HT1080 (cell line): ENCODE measurements at regions not wholly inside any gene's neighbourhood (a gene's known extent, or its start where the extent isn't known, plus 50 kb on each side); places are given as distances from the start of the nearest gene placed in this dataset.

Source experiments
- DNase-seq: peaks from one replicate; pipeline ENCODE4 v3.0.0-alpha.2; 2015; ENCODE audit warnings: low read depth

DNA sequence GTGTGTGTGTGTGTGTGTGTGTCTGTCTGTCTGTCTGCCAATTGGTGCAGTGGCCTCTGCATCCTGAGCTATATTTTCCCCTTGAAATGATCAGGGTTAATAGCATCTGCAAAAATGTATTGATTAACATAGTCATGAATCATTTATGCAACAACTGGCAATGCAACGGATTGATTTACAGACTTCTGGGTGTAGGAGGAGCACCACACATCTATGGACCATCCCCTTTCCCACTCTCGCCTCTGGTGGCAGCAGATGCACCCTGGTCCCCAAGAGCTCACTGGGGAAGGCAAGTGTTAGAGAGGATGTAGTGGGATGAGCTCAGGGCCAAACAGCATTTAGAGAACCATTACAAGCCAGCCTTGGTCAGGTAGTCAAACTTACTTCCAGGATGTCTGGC is 272.7 kb upstream of the C2CD4B start:
- no peak for DNase-seq

DNA sequence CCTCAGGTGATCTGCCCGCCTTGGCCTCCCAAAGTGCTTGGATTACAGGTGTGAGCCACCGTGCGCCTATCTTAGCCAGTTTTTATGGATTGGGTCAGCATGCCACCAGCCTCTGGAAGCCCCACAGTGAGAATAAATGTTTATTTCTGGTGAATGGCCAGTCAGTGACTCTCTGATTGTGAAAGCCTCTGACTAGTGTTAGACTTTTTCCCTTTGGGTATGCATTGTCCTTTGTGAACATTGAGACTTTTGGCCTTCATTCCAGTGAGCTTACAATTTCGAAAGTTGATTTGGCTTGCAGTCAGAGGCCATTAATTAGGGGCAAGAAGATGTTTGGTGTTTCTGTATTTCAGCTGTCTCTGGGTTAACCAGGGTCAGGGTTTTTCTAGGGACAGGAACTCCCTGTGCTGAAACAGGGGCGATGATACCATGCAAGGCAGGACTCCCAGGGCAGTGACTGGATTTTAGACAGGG is 274.5 kb upstream of the C2CD4B start:
- DNase-seq: no peak

- no peak for DNase-seq
Measured at GRCh38 chr15:62440362-62441105, 275.4 kb upstream of the C2CD4B start.

DNA sequence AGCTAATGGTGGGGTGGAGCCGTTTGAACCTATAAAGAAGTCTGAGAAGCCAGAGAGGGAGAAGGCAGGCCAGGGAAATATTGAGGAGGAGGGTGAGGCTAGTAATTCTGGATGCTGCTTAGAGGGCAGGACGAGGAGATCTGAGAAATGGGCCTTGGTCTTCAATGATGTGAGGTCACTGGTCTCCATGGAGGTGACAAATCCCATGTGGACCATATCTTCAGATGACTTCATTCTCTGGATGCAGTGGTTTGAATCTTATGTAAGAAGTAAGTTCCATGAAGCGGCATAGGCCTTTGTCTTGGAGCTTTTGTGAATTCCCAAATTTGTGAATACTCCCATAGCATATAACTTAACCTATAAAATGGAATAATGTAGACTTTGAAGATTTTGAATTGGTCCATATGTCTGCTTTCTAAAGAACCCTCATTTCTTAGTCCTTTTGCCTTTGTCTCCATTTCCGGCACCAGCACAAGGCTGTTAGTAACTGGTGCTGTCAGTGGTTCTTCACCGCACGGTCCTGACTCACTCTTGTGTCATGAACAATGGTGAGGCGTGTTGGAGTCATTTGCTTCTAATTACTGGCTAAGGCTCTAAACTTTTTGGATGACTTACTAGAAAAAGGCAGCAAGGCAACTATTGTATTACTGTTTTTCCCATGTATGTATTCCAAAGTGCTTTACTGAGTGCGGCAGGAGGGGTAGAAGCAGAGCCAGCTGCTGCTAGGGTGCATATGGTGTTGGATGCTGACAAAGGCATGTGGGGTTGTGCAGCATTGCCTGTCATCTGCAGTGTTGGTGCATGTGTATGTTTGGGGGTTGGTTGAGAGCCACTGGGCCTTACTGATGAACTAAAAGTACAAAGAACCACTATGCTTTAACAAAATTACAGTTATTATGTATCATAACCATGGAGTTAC is 279.3 kb upstream of the C2CD4B start:
- DNase-seq: peak; percentile 97

DNA sequence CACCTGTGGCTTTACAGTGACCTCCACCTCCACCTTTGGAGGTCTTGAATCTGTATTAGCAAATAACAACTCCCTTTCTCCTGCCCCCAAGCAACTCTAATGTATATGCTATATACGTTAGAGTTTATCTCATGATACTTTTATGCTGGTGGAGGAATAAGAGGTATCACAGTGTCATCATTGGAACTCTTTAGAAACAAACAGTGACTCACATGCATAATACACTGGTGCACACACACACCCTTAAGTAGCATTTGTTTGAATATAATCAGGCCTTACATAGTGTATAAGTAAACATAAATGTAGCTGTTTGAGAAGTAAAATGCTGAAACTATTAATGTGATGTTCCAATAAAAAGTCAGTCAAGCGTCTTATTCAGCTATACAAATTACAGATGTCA is 280.2 kb upstream of the C2CD4B start:
- peak; percentile 47 for DNase-seq

DNA sequence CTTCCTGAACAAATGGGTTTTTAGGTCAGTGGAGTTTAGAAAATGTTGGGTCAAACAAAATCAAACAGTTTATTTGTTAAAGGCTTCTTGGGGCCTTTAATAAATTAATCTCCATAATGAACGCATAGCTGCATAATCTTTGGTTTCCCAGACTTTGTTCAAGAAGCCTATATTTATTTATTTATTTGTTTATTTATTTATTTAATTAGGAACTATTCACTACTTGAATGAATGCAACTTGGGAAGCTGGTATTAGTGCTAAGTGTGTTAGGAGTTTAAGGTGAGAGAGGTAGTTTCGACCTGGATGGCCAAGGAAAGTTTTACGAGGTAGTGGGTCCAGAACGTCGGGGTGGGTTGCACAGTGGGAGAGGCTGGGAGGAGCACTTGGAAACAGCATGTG is 281.9 kb upstream of the C2CD4B start:
- DNase-seq: no peak

DNA sequence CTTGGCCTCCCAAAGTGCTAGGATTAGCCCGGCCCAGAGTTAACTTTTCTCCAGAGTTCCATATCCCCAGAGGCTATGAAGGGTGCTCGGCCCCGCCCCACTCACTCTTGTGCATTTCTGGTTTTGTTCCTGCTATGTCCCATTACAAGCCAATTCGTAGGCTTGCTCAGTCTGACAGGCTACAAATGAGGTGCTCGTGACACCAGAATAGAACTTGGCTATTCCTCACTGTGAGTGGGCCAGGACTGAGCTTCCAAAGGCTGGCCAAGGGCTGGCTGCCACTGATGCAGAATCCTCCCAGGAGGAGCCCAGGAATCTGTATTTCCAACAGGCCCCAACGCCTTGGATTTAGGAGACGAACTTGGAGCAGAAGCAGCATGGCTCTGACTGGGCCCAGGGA is 282.7 kb upstream of the C2CD4B start:
- no peak for DNase-seq

DNA sequence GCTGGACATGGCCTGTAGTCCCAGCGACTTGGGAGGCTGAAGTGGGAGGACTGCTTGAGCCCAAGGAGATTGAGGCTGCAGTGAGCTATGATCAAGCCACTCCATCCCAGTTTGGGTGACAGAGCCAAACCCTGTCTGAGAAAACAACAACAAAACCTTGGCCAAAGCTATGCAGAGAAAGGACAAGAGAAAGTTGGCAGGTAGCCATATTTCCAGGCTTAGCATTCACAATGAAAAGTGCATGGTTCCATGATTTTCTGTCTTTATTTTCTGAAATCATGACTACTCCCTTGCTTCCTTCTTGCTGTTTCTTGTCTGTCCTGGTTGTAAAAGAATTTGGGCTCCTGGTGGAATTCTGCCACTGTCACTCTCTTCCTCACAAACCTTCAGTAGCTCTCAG is 284.6 kb upstream of the C2CD4B start:
- no peak for DNase-seq

DNA sequence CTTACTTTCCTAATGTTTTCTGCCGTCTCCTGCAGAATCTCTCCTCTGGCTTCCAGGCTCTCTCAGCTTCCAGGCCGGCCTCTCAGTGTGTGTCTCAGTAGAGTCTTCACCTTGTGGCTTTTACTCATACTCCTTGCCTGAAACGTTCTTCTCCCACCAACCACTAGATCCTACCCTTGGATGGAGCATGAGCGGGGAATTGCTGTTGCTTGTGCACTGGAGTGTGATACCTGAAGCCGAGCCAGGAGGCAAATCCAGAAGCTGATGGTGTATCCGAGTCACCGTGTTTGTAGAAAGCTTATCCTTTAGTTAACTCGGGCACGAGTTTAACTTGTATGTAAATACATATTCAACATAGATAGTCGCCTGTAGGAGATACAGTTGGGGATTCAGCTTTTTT is 285.0 kb upstream of the C2CD4B start:
- DNase-seq: no peak

DNA sequence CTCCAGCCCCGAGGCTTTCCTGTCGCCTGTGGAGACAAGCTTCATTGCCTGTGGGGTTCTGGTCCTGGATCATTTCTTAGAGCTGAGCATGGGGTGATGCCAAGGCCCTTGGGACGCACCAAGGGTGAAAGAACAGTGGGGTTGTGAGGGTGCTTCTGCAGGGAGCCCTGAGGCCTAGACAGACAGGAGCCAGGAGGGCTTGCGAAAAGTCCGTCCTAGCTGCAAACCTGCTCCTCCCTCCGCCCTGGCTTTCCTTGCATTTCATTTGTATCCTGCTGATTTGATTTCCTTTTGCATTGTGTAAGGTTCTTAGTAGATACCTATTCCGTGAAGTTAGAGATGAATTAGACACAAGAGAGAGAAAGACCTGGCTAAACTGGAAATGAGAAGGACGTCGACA is 286.9 kb upstream of the C2CD4B start:
- no peak for DNase-seq

DNA sequence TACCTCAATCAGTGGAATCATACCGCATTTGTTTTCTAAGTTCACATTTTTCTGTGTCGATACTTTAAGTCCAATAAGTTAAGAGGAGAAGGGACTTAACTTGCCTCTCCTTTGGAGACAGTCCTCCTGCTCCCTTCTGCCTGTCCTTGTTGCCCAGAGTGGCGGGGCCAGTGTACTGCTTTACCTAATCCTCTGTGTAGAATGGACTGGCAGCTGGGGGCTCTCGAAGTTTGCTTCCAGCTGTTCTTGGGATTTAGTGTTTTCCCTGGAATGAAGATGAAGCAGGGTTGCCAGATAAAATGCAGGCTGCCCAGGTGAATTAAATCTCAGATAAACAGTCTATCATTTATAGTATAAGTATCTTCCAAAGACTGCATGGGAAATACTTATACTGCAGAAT is 287.6 kb upstream of the C2CD4B start:
- DNase-seq: no peak

GRCh38 chr15:62453375-62453774 is 288.3 kb upstream of the C2CD4B start:
- peak; percentile 42 for DNase-seq

DNA sequence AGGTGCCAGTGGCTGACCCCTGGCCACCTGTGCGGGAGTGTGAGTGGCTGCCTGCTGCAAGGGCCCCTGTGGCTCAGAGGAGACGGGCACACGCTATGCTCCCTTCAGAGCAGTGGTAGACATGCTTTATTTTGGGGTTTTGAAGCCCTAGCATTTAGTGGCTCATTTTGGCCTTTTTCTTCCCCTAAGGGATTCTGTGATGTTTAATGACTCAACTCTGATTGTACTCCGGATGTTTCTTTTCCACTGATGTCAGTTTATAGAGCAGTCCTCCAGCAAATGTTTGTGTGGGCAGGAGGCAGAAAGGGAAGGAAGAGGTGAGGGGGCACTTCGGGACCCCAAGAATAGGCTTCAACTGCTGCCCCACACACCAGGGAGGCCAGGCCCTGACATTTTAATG is 288.9 kb upstream of the C2CD4B start:
- DNase-seq: peak; percentile 71

DNA sequence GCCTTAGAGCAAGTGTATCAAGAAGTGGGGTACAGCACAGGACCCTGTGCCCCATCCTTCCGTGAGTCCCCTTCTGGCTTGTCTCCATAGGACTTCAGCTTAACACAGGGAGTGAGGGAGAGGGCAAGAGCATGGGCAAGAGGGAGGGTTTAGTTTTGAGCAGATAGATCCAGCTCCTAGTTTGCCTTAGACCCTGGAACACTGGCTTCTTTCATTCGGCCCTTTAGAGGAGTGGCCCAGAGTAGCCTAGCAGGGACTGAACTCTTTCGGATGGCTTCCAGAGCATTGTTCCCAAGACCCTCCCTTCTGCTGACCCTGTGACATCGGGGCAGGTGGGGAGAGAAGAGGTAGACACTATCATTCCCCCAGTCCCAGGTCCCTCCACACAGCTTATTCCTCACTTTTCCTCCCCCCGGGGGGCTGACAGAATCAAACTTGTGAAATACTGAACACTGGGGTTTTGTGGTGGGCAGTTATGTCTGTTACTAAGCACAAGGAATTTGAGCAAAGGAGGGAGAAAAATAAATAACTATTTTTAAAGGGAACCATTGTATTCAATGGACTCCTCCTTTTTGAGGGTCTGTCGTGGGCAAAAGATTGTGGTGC is 289.6 kb upstream of the C2CD4B start:
- peak; percentile 16 for DNase-seq

DNA sequence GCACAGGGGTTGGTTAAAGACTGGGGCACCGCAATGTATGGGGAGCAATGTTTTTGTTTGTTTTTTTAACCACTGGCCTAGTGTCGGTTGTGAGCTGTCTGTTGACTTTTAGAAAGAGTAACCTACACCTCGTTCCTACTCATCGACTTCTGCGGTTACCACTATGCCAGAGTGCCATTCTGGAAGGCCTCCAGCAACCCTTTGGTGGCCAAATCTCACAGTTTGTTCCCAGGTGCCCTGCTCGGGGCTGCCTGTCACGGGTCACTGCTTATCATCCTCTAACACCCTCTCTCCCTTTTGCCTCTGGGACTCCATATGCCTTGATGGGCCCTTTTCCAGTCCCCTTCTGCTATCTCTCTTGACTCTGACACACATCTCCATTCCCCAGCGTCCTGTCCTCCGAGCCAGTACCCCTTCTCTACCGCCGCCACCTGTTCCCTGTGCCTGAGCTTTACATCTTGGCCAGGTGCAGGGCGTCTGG is 290.4 kb upstream of the C2CD4B start:
- peak; percentile 47 for DNase-seq

DNA sequence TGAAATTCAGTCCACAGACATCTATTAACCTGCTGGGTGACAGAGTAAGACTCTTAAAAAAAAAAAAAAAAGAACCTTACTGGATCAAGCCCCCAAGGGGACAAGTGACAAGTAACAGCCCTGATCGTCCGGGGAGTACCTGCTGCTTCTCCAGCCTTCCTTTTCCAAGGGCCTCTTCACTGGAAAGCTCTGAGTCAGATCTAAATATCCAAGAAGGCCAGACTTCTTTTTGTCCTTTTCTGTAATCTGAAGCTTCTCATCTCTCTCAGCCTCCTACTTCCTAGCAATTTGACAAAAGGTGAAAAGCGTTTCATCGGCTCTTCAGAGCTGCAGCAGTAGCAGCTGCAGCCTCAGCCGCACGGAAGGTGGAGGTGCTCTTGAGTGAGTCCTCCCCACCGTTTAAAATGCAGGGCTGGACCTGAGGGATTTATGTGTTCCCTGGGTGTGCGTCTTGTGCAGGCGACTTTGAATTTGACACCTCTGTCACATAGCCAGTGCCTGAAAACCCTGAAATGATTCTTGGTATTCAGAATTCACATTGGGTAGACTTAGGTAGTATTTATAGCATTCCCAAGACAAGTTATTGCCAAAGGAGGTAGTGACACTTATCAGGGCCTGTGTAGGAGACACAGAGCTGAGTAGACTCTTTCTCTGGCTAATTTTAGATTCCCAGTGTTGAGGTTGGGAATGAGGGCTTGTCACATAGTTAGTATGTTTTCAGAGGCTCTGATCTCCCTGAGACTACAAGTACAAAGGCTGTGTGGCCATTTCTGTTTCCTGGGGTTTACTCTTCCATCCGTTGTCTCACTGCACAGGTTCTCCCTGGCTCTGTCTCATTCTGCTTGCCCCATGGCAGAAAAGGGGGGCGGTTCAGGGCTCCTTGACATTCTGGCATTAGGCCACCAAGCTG is 291.2 kb upstream of the C2CD4B start:
- DNase-seq: no peak

DNA sequence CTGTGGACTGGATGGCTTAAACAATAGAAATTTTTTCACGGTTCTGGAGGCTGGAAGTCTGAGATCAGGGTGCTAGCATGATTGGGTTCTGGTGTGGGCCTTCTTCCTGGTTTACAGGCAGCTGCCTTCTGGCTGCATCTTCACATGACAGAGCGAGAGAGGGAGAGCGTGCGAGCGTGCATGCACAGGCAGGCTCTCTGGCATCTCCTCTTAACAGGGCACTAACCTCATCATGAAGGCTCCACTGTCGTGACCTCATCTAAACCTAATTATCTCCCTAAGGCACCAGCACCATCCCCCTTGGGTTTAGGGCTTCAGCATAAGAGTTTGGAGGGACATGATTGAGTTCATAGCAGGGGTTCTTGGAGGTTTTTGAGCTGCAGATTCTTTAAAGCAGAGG is 292.0 kb upstream of the C2CD4B start:
- DNase-seq: no peak

DNA sequence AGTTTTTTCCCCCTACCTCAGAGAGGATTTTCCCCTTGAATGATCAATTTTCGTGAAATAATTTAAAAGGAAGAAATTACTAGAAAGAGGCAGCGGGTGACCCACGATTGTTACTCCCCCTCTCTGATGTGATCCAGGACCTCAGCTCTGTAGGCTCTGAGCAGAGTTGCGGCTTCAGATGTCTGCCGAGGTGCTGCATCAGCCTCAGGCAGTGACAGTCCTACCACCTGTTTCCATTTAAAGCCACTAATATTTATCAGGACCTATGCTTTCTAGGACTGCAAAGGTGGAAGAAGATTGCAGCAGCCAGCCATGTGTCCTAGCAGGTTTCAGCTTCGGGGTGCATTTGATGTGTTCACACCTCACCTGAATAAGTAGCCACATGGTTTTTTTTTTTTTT is 294.8 kb upstream of the C2CD4B start:
- DNase-seq: no peak

DNA sequence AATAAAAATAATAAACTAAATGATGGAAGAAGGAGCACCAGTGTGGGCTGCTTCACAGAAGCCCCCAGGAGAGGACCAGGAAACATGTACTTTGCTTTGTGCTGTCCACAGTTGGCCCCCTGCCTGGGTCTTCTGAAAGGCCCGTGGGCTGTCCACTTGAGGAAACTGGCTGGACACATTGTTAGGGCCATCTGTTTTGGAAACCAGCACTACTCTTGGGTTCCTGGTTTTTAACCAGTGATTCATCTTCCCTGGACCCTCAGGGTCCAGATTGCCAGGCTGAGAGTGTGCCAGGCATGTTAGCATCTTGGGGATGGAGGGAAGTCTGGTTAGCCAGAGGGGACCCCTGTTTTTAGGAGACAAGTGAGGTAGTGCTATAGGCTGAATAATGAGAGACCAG is 297.2 kb upstream of the C2CD4B start:
- no peak for DNase-seq

DNA sequence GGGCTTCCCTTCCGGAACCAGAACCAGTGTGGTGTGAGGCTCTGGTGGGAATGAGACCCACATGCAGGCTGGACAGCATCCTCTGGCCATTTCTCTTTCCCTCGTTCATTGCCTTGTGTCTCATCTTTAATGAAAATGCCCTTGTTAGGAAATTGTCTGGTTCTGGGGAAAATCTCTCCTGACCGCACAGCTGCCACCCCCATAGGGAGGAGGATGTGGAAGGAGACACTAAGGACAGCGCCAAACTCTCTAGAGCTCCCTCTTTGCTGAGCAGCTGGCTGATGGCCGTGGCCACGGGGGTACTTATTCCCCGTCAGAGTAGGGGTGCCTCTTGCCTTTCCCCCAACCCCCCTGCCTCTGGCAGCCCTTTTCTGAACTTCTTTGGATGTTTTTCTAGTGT is 297.6 kb upstream of the C2CD4B start:
- no peak for DNase-seq

DNA sequence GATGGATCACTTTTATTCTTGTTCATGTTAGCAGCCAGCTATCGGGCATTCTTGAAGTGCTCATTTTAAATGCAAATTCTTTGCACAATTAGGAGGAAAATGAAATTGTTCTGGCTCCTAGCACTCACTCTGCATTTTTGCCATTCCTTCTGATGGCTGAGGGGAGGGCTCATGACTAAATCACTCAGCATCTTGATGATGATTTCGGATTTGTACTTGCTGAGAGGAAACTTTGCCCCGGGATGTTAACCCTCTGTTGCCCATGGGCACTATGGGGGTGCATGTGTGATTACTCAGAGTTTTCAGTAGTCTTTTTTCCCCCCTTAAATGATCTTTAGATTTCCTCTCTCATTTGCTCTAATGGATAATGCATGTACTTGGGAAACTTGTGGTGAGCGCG is 299.6 kb upstream of the C2CD4B start:
- DNase-seq: no peak
